ENCODE measurements at regions not wholly inside any gene's neighbourhood (a gene's known extent, or its start where the extent isn't known, plus 50 kb on each side); places are given as distances from the start of the nearest gene placed in this dataset.

GRCh38 chr5:173434270-173434669 is 106.1 kb upstream of the STC2 start:
- Histone ChIP-seq H3K4me2 (ENCODE audit: insufficient read depth, low read length) (no peak overlapping the region), H3K9me3 (ENCODE audit: insufficient read depth, low read length, severe bottlenecking) (no peaks in the 10 kb centered on the region), H3K4me1 (ENCODE audit: insufficient read depth, low read length) (no peaks in the 10 kb centered on the region), H3K9ac (ENCODE audit: low read depth, low read length) (no peak overlapping the region), H4K20me1 (ENCODE audit: insufficient read depth, low read length) (no peaks in the 10 kb centered on the region), H3K27me3 (ENCODE audit: insufficient read depth, low read length, poor library complexity) (no peaks in the 10 kb centered on the region), H3K36me3 (ENCODE audit: insufficient read depth, low read length) (no peaks in the 10 kb centered on the region), H3K79me2 (ENCODE audit: insufficient read depth, low read length) (no peaks in the 10 kb centered on the region), H3K4me3 (ENCODE audit: low read depth in 1 of 2, low read length in 2 of 2) (no peak overlapping the region), H3K27ac (ENCODE audit: low read length) (no peak overlapping the region), H2AFZ (ENCODE audit: low read depth, low read length) (no peak overlapping the region)
- DNase-seq (no peak), ATAC-seq (ENCODE audit: insufficient read depth, low read depth) (no peak)
- TF ChIP-seq, protein P1, sequence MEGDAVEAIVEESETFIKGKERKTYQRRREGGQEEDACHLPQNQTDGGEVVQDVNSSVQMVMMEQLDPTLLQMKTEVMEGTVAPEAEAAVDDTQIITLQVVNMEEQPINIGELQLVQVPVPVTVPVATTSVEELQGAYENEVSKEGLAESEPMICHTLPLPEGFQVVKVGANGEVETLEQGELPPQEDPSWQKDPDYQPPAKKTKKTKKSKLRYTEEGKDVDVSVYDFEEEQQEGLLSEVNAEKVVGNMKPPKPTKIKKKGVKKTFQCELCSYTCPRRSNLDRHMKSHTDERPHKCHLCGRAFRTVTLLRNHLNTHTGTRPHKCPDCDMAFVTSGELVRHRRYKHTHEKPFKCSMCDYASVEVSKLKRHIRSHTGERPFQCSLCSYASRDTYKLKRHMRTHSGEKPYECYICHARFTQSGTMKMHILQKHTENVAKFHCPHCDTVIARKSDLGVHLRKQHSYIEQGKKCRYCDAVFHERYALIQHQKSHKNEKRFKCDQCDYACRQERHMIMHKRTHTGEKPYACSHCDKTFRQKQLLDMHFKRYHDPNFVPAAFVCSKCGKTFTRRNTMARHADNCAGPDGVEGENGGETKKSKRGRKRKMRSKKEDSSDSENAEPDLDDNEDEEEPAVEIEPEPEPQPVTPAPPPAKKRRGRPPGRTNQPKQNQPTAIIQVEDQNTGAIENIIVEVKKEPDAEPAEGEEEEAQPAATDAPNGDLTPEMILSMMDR (IDR thresholded peaks at IDR 0.05; ENCODE audit: borderline replicate concordance, extremely low read depth, low read length, poor library complexity, severe bottlenecking) = no peak
- no peak for TF ChIP-seq EZH2 (IDR thresholded peaks at IDR 0.05; ENCODE audit: borderline replicate concordance, low read depth, low read length, severe bottlenecking)

DNA sequence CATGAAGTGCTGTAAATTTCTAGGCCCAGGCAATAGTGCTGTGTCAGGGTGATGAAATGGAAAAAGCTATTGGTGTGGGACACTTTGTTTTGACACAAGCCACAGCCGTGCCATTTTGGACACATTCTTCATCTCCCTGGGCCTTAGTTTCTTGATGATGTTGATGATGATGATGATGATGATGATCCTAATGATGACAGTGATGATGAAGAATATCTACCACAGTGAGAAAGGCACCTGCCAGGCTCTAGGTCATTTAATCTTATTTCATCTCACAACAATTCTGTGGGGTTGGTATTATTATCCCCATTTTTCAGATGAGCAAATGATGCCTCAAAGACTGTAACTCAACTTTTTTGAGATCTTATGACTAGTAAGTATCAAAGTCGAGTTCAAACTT is 102.2 kb upstream of the STC2 start:
- Histone ChIP-seq H3K27me3 (ENCODE audit: insufficient read depth, low read length, poor library complexity) (no peaks in the 10 kb centered on the region), H3K4me3 (ENCODE audit: low read depth in 1 of 2, low read length in 2 of 2) (no peak overlapping the region), H3K36me3 (ENCODE audit: insufficient read depth, low read length) (no peaks in the 10 kb centered on the region), H4K20me1 (ENCODE audit: insufficient read depth, low read length) (no peaks in the 10 kb centered on the region), H3K9me3 (ENCODE audit: insufficient read depth, low read length, severe bottlenecking) (no peaks in the 10 kb centered on the region), H3K27ac (ENCODE audit: low read length) (no peak overlapping the region), H3K4me2 (ENCODE audit: insufficient read depth, low read length) (no peak overlapping the region), H3K9ac (ENCODE audit: low read depth, low read length) (no peak overlapping the region), H3K79me2 (ENCODE audit: insufficient read depth, low read length) (no peaks in the 10 kb centered on the region), H3K4me1 (ENCODE audit: insufficient read depth, low read length) (no peaks in the 10 kb centered on the region), H2AFZ (ENCODE audit: low read depth, low read length) (no peak overlapping the region)
- TF ChIP-seq EZH2 (IDR thresholded peaks at IDR 0.05; ENCODE audit: borderline replicate concordance, low read depth, low read length, severe bottlenecking) = no peak
- TF ChIP-seq, protein P1 (IDR thresholded peaks at IDR 0.05; ENCODE audit: borderline replicate concordance, extremely low read depth, low read length, poor library complexity, severe bottlenecking) = no peak
- no peak for DNase-seq
- ATAC-seq (ENCODE audit: insufficient read depth, low read depth) = no peak

GRCh38 chr5:173429489-173430150 is 101.4 kb upstream of the STC2 start:
- Histone ChIP-seq H4K20me1 (ENCODE audit: insufficient read depth, low read length) (no peaks in the 10 kb centered on the region), H3K4me2 (ENCODE audit: insufficient read depth, low read length) (no peak overlapping the region), H3K4me3 (ENCODE audit: low read depth in 1 of 2, low read length in 2 of 2) (no peak overlapping the region), H3K36me3 (ENCODE audit: insufficient read depth, low read length) (no peaks in the 10 kb centered on the region), H3K27ac (ENCODE audit: low read length) (no peak overlapping the region), H3K9me3 (ENCODE audit: insufficient read depth, low read length, severe bottlenecking) (no peaks in the 10 kb centered on the region), H3K79me2 (ENCODE audit: insufficient read depth, low read length) (no peaks in the 10 kb centered on the region), H3K4me1 (ENCODE audit: insufficient read depth, low read length) (no peaks in the 10 kb centered on the region), H3K27me3 (ENCODE audit: insufficient read depth, low read length, poor library complexity) (no peaks in the 10 kb centered on the region), H3K9ac (ENCODE audit: low read depth, low read length) (no peak overlapping the region), H2AFZ (ENCODE audit: low read depth, low read length) (no peak overlapping the region)
- no peak for ATAC-seq (ENCODE audit: insufficient read depth, low read depth)
- no peak for DNase-seq
- no peak for TF ChIP-seq EZH2 (IDR thresholded peaks at IDR 0.05; ENCODE audit: borderline replicate concordance, low read depth, low read length, severe bottlenecking)
- TF ChIP-seq, protein P1 (IDR thresholded peaks at IDR 0.05; ENCODE audit: borderline replicate concordance, extremely low read depth, low read length, poor library complexity, severe bottlenecking) = no peak
